GM12865 (cell line): ENCODE measurements at regions not wholly inside any gene's neighbourhood (a gene's known extent, or its start where the extent isn't known, plus 50 kb on each side); places are given as distances from the start of the nearest gene placed in this dataset.

Experiments used
- DNase-seq: peaks from one replicate; pipeline ENCODE4 v3.0.0; 2010; ENCODE audit warnings: low read depth
- H3K4me3 ChIP-seq: 2 replicates; pipeline ENCODE4 v1.5.1; 2011; ENCODE audit warnings: mild to moderate bottlenecking, low read depth, low read length, control low read depth
- TF ChIP-seq, protein P1 (sequence below): IDR thresholded peaks from 2 replicates; pipeline ENCODE4 v1.5.1; 2011; ENCODE audit warnings: low read length, control low read depth, low read depth, inconsistent platforms; ENCODE audit not compliant: insufficient read depth; ENCODE audit errors: missing control alignments

DNA sequence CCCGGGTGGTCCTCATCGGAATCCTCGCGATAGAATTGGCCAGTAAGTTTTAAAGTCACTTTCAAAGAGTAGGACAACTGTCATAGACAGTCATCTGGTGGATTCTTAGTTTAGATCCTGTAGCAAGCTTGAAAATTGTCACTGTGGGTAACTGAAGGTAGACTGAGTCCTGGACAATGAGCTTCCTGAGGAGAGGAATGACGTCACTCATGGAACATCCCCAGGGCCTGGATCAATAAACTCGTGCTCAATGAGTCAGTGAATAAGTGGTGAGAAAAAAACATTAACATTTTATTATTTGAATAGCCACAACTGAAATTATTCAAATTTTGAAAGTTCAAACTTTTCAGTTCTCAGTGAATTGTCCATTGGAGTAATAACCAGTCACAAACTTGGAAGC is 101.4 kb upstream of the CXCR4 start:
- TF ChIP-seq, protein P1, sequence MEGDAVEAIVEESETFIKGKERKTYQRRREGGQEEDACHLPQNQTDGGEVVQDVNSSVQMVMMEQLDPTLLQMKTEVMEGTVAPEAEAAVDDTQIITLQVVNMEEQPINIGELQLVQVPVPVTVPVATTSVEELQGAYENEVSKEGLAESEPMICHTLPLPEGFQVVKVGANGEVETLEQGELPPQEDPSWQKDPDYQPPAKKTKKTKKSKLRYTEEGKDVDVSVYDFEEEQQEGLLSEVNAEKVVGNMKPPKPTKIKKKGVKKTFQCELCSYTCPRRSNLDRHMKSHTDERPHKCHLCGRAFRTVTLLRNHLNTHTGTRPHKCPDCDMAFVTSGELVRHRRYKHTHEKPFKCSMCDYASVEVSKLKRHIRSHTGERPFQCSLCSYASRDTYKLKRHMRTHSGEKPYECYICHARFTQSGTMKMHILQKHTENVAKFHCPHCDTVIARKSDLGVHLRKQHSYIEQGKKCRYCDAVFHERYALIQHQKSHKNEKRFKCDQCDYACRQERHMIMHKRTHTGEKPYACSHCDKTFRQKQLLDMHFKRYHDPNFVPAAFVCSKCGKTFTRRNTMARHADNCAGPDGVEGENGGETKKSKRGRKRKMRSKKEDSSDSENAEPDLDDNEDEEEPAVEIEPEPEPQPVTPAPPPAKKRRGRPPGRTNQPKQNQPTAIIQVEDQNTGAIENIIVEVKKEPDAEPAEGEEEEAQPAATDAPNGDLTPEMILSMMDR, result no peak
- H3K4me3 ChIP-seq, result no peak overlapping the region
- no peak for DNase-seq

GRCh38 chr2:136217996-136218395 is 100.0 kb upstream of the CXCR4 start:
- peak; percentile 62 for DNase-seq
- TF ChIP-seq, protein P1, result no peak
- H3K4me3 ChIP-seq, result no peak overlapping the region

- TF ChIP-seq, protein P1, result no peak
- no peak for DNase-seq
- no peak overlapping the region for H3K4me3 ChIP-seq
Measured at GRCh38 chr2:136215908-136216472, 98.0 kb upstream of the CXCR4 start.

GRCh38 chr2:136215449-136215848 is 97.5 kb upstream of the CXCR4 start:
- DNase-seq, result no peak
- TF ChIP-seq, protein P1, result no peak
- H3K4me3 ChIP-seq, result no peak overlapping the region

DNA sequence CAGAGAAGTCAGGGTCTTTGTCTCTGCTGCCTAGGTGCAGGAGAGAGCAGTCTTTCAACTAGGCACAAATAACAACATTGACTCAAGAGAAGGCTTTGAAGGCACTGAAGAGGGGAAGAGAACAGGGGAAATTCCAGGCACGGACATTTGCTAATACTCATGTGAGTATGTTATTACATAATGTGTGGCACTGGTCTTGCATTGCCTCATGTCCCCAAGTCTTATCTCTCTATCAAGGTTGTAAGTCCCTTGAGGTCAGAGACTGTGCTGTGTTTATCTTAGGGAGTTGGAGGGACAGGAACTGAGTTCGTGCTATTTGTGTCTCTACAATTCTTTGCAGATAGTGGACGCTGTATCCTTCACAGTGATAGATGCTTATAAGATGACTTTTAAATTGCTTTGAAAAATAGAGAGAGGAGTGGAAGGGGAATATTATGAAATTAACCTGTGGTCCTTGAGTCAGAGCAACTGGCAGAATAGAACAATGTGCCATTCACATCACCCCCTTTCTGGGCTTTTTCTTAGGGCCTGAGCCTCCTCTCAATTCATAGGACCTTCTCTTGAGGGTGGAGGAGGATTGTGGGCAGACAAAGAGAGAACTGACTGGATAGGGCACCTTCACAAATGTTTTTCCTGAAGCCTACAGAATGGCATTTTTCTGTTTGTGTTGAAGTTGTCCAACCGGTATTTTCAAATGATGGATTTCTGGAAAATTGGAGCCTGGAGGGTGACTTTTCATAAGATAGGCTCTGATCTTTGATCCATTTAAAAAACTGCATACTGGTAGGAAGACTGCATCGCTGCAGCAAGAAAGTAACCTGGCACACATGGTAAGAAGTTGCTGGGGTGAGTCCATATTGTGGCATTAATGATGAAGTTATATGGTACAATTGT is 96.6 kb upstream of the CXCR4 start:
- peak; percentile 48 for DNase-seq
- H3K4me3 ChIP-seq, result no peak overlapping the region
- TF ChIP-seq, protein P1, result no peak

DNA sequence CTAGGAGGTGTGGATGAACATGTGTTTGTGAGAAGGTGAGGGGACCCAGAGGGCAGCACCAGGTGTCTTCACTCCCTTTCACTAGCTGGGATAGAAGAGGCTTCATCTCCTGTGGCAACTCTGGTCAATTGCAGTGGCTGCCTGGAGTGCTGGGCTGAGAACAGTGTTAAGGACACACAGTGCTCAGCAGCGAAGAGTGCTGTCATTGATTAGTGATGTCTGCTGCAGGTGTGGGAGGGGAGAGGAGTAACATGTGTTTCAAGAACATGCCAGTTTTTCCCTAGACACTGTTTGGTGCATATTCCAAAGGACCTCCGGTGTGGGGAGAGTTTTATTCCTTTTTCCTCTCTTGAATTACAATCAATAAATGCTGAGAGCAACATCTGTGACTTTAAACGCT is 95.9 kb upstream of the CXCR4 start:
- TF ChIP-seq, protein P1, result no peak
- DNase-seq, result no peak
- no peak overlapping the region for H3K4me3 ChIP-seq
